D721Med (cell line): ENCODE measurements at regions not wholly inside any gene's neighbourhood (a gene's known extent, or its start where the extent isn't known, plus 50 kb on each side); places are given as distances from the start of the nearest gene placed in this dataset.

Experiments
- DNase-seq: peaks from one replicate; pipeline ENCODE4 v3.0.0; 2011; ENCODE audit warnings: low spot score; ENCODE audit not compliant: insufficient read length
- FAIRE-seq: peaks from 2 replicates; lab custom pipeline; 2011; peaks lifted over from hg19 to GRCh38; lab: Jason Lieb, UNC
- TF ChIP-seq, protein P1 (sequence below): IDR thresholded peaks from 2 replicates; pipeline ENCODE4 v1.5.1; 2012; ENCODE audit warnings: mild to moderate bottlenecking, control low read depth; ENCODE audit not compliant: insufficient read depth; ENCODE audit errors: missing control alignments

- DNase-seq = no peak
- TF ChIP-seq, protein P1, sequence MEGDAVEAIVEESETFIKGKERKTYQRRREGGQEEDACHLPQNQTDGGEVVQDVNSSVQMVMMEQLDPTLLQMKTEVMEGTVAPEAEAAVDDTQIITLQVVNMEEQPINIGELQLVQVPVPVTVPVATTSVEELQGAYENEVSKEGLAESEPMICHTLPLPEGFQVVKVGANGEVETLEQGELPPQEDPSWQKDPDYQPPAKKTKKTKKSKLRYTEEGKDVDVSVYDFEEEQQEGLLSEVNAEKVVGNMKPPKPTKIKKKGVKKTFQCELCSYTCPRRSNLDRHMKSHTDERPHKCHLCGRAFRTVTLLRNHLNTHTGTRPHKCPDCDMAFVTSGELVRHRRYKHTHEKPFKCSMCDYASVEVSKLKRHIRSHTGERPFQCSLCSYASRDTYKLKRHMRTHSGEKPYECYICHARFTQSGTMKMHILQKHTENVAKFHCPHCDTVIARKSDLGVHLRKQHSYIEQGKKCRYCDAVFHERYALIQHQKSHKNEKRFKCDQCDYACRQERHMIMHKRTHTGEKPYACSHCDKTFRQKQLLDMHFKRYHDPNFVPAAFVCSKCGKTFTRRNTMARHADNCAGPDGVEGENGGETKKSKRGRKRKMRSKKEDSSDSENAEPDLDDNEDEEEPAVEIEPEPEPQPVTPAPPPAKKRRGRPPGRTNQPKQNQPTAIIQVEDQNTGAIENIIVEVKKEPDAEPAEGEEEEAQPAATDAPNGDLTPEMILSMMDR = no peak
- no peak for FAIRE-seq
Observed at GRCh38 chr6:91633374-91634111, 1046.7 kb upstream of the MAP3K7 start.

DNA sequence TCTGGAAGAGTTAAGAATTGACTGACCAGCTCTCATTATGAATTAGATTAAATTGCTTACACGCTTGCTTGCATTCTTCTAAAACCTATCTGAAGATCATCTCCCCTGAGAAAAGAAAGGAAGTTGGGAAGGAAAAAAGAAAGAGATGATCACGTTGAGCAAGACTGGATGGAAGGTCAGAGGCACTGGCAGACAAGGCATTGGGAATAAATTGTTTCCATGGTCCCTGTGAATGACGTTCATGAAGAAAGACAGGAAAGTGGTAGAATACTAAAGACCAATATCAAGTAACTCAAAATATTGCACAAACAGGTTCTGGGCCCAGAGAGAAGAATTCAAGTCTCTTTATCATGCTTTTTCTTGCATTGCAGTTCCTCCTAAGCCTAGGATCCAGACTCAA, 1045.4 kb upstream of the MAP3K7 start:
- DNase-seq = no peak
- no peak for FAIRE-seq
- TF ChIP-seq, protein P1 = no peak

GRCh38 chr6:91631227-91631626, 1044.4 kb upstream of the MAP3K7 start:
- DNase-seq (no peak), FAIRE-seq (no peak)
- TF ChIP-seq, protein P1 = no peak

- DNase-seq = no peak
- TF ChIP-seq, protein P1 = no peak
- FAIRE-seq = no peak
Observed at GRCh38 chr6:91626911-91627310, 1040.0 kb upstream of the MAP3K7 start.

- FAIRE-seq (no peak), DNase-seq (no peak)
- TF ChIP-seq, protein P1 = no peak
Observed at GRCh38 chr6:91613481-91613880, 1026.6 kb upstream of the MAP3K7 start.

- TF ChIP-seq, protein P1 = no peak
- FAIRE-seq (no peak), DNase-seq (no peak)
Observed at GRCh38 chr6:91611190-91611589, 1024.3 kb upstream of the MAP3K7 start.

DNA sequence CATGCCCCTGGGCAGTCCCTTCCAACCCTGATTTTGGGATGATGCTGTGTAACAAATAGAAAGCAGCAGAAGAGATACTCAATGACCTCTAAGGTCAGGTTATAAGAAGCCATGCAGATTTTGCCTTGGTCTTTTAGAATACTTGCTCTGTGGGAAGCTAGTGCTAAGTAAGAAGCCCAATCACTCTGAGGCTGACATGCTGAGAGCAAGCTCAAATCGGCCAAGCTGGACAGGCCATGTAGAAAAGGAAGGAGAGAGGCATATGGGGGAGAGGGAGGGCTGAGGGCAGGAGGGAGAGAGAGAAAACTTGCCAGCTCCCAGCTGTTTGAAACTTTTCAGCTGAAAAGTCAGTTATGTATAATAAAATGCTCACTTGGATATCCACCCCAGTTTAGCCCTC, 1021.6 kb upstream of the MAP3K7 start:
- TF ChIP-seq, protein P1 = no peak
- FAIRE-seq (no peak), DNase-seq (no peak)
